Panc1 (cell line): ENCODE measurements at regions not wholly inside any gene's neighbourhood (a gene's known extent, or its start where the extent isn't known, plus 50 kb on each side); places are given as distances from the start of the nearest gene placed in this dataset.

Source experiments
- CTCF ChIP-seq: fragments of 450-650 bp; IDR thresholded peaks from 2 replicates; pipeline ENCODE4 v1.5.1; 2017; ENCODE audit warnings: mild to moderate bottlenecking
- POLR2AphosphoS5 ChIP-seq: IDR thresholded peaks from 2 replicates; pipeline ENCODE4 v1.6.1; 2012; ENCODE audit warnings: mild to moderate bottlenecking, low read depth, low read length, moderate library complexity
- REST ChIP-seq, 2 experiments: IDR thresholded peaks; 2 replicates each; pipeline ENCODE4 v1.6.1; 2011 to 2012; ENCODE audit warnings: low read depth in 2 of 2, control low read depth in 1 of 2, low read length in 1 of 2, mild to moderate bottlenecking in 1 of 2, moderate library complexity in 1 of 2; ENCODE audit not compliant: insufficient read depth in 1 of 2
- SIN3A ChIP-seq: IDR thresholded peaks from 2 replicates; pipeline ENCODE4 v1.6.1; 2012; ENCODE audit warnings: low read depth, mild to moderate bottlenecking, low read length, moderate library complexity, borderline replicate concordance; ENCODE audit not compliant: insufficient read depth
- TCF7L2 ChIP-seq: IDR thresholded peaks from 2 replicates; pipeline ENCODE4 v1.6.1; 2011; ENCODE audit warnings: mild to moderate bottlenecking, low read depth, low read length, inconsistent platforms

- no peak for TF ChIP-seq CTCF
- no peak for TF ChIP-seq SIN3A
- no peak for TF ChIP-seq POLR2AphosphoS5
- TF ChIP-seq REST (IDR thresholded peaks at IDR 0.05; ENCODE audit: insufficient read depth in 1 of 2, low read depth in 2 of 2, low read length in 1 of 2), result no peak
- no peak for TF ChIP-seq TCF7L2
Measured at GRCh38 chr14:25861406-25861805, 736.4 kb downstream of the NOVA1 start.
